ENCODE measurements at regions not wholly inside any gene's neighbourhood (a gene's known extent, or its start where the extent isn't known, plus 50 kb on each side); places are given as distances from the start of the nearest gene placed in this dataset.

DNA sequence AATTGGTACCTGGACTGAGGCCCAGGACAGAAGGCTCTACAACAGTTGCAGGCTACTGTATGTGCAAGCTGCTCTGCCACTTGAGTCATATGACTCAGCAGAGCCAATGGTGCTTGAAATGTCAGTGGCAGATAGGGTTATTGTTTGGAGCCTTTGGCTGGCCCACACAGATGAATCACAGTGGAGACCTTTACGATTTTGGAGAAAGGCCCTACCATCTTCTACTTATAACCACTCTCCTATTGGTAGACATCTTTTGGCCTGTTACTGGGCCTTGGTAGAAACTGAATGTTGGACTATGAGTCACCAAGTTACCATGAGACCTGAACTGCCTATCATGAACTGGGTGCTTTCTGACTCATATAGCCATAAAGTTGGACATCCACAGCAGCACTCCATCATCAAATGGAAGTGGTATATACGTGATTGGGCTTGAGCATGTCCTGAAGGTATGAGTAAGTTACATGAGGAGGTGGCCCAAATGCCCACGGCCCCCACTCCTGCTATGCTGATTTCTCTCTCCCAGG lies 88.9 kb upstream of the NRXN1 start:
- no peak for DNase-seq

DNA sequence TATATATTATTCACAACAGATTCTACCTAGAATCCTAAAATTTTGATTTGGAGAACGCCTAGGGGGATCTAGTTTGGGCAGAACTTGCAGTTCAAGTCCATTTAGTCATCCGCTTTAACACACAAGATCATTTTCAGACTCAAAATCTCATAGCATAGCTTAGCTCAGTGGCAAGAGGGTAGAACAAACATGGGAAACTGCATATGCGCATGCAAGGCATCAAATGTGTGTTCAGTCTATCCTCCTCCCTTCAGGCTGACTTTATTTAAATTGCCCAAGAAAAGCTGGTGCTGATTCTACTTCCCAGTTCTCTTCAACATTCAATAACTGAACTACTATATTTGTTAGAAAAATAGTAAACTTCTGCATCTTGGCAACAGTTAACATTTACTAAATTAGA lies 79.6 kb upstream of the NRXN1 start:
- no peak for DNase-seq

DNA sequence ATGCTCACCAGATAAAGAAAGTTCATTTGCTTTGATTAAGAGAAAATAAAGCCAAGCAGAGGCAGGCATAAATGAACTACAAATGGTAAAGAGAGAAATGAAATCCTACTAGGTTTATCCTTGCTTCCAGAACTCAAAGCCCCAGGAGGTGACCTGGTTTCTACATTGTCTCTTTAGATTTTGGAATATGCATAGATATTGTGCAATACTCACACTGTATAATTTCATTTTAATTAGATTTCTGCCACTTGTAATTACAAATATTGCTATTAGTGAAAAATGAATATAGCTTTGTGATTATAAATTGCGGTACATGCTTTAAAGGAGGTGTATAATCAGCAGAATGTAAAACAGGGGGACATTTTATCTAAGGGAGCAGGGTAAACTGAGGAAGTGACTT lies 76.9 kb upstream of the NRXN1 start:
- DNase-seq = no peak

DNA sequence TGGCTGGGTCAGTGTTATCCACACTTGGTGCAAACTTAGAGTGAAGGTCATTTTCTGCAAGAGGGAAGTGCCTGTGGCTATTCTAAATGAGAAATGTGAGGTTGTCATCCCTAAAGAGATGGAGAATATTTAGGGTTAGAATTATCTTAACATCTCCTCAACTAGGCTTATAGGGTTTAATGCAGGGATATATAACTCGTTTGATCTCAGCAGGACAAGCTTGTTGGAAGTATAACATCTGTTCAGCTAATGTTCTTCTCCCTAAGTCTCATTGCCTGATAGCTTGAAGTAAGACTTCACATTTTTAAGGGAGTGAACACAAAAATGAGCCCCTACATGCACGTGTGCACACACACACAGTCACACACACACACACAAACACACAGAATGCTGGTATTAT lies 75.9 kb upstream of the NRXN1 start:
- DNase-seq = no peak

DNA sequence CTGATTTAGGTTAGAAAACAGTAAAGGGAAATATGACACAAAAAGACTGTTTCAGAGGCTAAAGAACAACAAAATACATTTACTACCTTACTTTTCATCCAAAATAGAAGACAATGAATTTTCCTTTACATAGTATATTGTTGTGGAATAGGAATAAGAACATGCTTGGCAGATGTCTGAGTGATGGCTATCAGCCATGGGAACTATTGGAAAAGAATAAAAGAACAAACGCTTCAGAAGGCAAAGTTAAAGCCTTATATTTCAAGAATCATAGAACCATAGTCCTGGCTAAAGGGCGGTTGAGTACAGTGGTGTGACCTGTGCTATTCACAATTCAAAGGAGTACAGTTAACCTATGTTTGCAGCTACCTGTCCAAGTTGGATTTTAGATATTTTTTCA lies 73.9 kb upstream of the NRXN1 start:
- no peak for DNase-seq

DNA sequence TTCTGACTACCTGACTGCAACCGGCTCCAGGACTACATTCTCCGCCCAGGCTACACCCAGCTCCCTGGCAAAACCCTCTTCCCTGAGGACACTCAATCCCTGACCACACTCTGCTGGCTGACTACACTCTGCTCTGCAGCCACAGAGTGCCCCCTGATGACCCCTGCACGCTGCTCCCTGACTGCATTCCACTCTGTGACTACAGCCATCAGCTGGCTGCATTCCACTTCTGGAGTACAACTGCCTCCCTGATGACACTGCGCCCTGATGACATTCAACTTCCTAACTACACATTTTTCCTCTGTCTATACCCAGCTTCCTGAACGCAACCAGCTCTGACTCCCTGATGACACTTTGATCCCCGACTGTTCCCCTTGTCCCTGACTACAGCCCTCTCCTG lies 71.3 kb upstream of the NRXN1 start:
- no peak for DNase-seq

DNA sequence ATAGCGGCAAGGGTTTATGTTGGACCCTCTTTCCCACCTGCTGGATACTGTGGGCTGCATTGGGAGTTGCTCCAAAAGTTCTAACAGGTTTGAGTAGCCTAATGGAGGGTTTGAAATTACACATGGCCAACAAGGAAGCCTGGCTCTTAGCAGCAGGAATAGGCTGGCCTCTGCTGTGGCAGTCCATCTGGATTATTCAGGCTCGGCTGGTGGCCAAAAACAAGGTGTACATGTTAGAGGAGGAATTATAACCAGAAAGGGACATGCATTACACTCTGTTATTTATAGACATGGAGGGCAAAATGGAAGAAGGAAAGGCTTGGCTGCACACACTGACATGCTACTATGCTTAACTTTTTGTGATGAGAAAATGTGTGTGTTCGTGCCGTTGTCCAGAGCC lies 61.1 kb upstream of the NRXN1 start:
- no peak for DNase-seq

DNA sequence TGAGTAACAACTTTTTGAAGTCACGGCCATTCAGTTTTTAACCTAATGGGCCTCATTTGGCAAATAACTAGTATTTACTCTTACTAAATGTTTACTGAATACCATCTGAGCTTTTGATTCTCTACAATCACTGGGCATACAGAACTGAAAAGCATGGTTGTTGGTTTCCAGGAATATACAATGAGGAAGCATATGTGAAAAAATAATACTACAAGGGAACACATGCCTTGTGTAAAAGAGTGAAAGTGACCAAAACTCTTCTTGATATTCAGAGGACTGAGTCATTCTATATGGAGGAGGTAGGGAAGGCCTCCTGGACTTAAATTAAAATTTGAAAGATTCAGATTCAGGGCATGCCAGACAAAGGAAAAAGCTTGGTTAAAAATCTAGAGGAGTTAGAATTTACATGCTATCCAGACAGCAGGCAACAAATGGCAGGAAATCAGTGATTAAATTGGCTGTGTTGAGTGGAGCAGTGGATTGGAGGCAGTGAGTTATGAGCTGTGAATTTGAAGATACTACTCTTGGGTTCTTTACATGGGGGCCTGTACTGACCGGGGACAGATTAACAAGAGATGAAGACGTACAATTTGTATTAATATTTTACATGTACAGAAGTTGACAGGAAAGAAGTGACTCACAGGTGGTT lies 53.6 kb upstream of the NRXN1 start:
- no peak for DNase-seq

DNA sequence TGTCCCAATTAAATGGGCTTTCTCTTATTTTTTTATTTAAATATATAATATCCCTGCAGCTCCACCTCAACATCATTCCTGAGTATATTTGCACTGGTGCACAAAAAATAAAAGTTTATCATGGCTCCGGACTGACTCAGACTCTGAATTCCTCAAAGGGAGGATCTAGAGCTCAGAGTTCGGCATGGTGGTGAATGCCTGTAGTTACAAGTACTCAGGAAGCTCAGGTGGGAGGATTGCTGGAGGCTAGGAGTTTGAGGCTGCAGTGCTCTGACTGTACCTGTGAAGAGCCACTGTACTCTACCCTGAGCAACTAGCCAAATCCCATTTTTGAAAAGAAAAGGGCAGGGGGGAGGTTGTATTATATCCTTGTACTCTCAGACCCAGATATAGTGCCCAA lies 52.8 kb upstream of the NRXN1 start:
- DNase-seq = no peak
